Neural cell (in vitro differentiated cells): ENCODE measurements at regions not wholly inside any gene's neighbourhood (a gene's known extent, or its start where the extent isn't known, plus 50 kb on each side); places are given as distances from the start of the nearest gene placed in this dataset.
A peak's percentile ranks its signal among the peaks of the same experiment; 100 is the strongest.

Experiments
- H2AFZ ChIP-seq: fragments of 200-600, 300-800 bp; sonication (generic), shearing (Covaris generic); 2 replicates; pipeline ENCODE4 v1.6.0; 2014; ENCODE audit warnings: low read depth, mild to moderate bottlenecking, antibody characterized with exemption, low read length, moderate library complexity
- H3F3A ChIP-seq: fragments of 200-600 bp; shearing (Covaris generic); 2 replicates; pipeline ENCODE4 v1.6.1; 2016; ENCODE audit warnings: mild to moderate bottlenecking, moderate library complexity, mixed read lengths, antibody characterized with exemption, low read length; ENCODE audit not compliant: insufficient read depth, poor library complexity, severe bottlenecking
- H3K27ac ChIP-seq: fragments of 200-600, 300-800 bp; sonication (generic), shearing (Covaris generic); 2 replicates; pipeline ENCODE4 v1.5.1; 2014; ENCODE audit warnings: mild to moderate bottlenecking, low read length, moderate library complexity
- H3K27me3 ChIP-seq: fragments of 300-800, 200-600 bp; sonication (generic), shearing (Covaris generic); 2 replicates; pipeline ENCODE4 v1.6.0; 2014; ENCODE audit warnings: mild to moderate bottlenecking, low read depth, low read length, moderate library complexity; ENCODE audit not compliant: insufficient read depth
- H3K36me3 ChIP-seq: fragments of 300-800, 200-600 bp; sonication (generic), shearing (Covaris generic); 2 replicates; pipeline ENCODE4 v1.5.1; 2014; ENCODE audit warnings: mild to moderate bottlenecking, antibody characterized with exemption, low read length, moderate library complexity; ENCODE audit not compliant: insufficient read depth
- H3K4me2 ChIP-seq: fragments of 300-800, 200-600 bp; sonication (generic), shearing (Covaris generic); 2 replicates; pipeline ENCODE4 v1.6.0; 2014; ENCODE audit warnings: mild to moderate bottlenecking, low read length
- H3K4me3 ChIP-seq: fragments of 300-800, 200-600 bp; sonication (generic), shearing (Covaris generic); 2 replicates; pipeline ENCODE4 v1.5.1; 2014; ENCODE audit warnings: mild to moderate bottlenecking, low read length, moderate library complexity
- H3K79me2 ChIP-seq: fragments of 200-600 bp; shearing (Covaris generic); replicated peaks from 2 replicates; pipeline ENCODE4 v1.6.0; 2014; ENCODE audit warnings: mild to moderate bottlenecking, low read length, moderate library complexity; ENCODE audit not compliant: insufficient read depth
- H3K9ac ChIP-seq: fragments of 300-800, 200-600 bp; sonication (generic), shearing (Covaris generic); 2 replicates; pipeline ENCODE4 v1.6.1; 2016; ENCODE audit warnings: mild to moderate bottlenecking, low read length, mixed read lengths
- H3K9me2 ChIP-seq: fragments of 200-600 bp; shearing (Covaris generic); 2 replicates; pipeline ENCODE4 v1.6.1; 2016; ENCODE audit warnings: mild to moderate bottlenecking, low read length, mixed read lengths; ENCODE audit not compliant: insufficient read depth
- H3K9me3 ChIP-seq: fragments of 200-600, 300-800 bp; sonication (generic), shearing (Covaris generic); 2 replicates; pipeline ENCODE4 v1.6.1; 2016; ENCODE audit warnings: mild to moderate bottlenecking, mixed run types, low read length, moderate library complexity, mixed read lengths
- H4K20me1 ChIP-seq: fragments of 200-600 bp; shearing (Covaris generic); 2 replicates; pipeline ENCODE4 v1.6.1; 2016; ENCODE audit warnings: mild to moderate bottlenecking, mixed run types; ENCODE audit not compliant: insufficient read depth
- EP300 ChIP-seq: fragments of 450-650 bp; conservative IDR thresholded peaks from 2 replicates; pipeline ENCODE4 v1.6.1; 2014; ENCODE audit warnings: antibody characterized with exemption, mild to moderate bottlenecking, moderate library complexity; ENCODE audit not compliant: poor library complexity, severe bottlenecking
- EZH2 ChIP-seq: fragments of 200-600, 300-800 bp; shearing (Covaris generic), sonication (generic); IDR thresholded peaks from 2 replicates; pipeline ENCODE4 v1.6.1; 2014; ENCODE audit warnings: antibody characterized with exemption, low read length, borderline replicate concordance, mild to moderate bottlenecking; ENCODE audit not compliant: insufficient read depth, poor library complexity, severe bottlenecking
- MXI1 ChIP-seq: fragments of 450-650 bp; conservative IDR thresholded peaks from 2 replicates; pipeline ENCODE4 v1.6.1; 2014; ENCODE audit warnings: antibody characterized with exemption, mild to moderate bottlenecking; ENCODE audit not compliant: poor library complexity, severe bottlenecking
- POLR2AphosphoS5 ChIP-seq: IDR thresholded peaks from 2 replicates; pipeline ENCODE4 v1.6.1; 2012
- RAD21 ChIP-seq: fragments of 450-650 bp; conservative IDR thresholded peaks from 2 replicates; pipeline ENCODE4 v1.6.1; 2014; ENCODE audit warnings: antibody characterized with exemption, mild to moderate bottlenecking, moderate library complexity
- SMC3 ChIP-seq: fragments of 450-650 bp; conservative IDR thresholded peaks from 2 replicates; pipeline ENCODE4 v1.6.1; 2014; ENCODE audit warnings: antibody characterized with exemption, mild to moderate bottlenecking, moderate library complexity; ENCODE audit not compliant: poor library complexity
- TAF1 ChIP-seq: IDR thresholded peaks from 2 replicates; pipeline ENCODE4 v1.6.1; 2012; ENCODE audit warnings: low read depth
- TF ChIP-seq, protein P1 (sequence below): fragments of 450-650 bp; IDR thresholded peaks from 2 replicates; pipeline ENCODE4 v1.5.1; 2014; ENCODE audit warnings: antibody characterized with exemption, mild to moderate bottlenecking, moderate library complexity; ENCODE audit not compliant: poor library complexity, severe bottlenecking
- TF ChIP-seq, protein P2 (sequence below): IDR thresholded peaks from 2 replicates; pipeline ENCODE4 v1.6.1; 2012; ENCODE audit warnings: borderline replicate concordance

DNA sequence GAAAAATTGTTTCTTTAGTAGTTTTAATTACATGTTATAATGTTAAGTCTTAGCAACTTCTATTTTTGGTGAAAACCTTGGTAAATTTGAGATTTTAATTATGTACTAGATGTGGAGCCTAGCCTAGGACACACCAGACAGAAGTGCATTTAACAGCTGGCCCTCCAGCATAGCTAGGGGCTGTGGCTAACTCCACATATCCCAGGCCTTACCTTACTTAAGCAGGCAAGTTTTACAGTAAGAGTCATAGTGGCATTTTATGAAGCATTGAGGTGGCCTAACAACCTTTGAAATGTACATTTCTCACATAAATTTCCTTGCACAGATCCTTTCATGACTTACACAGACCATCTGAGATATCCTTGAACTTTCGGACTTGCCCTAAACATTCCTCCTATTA lies 71.6 kb upstream of the C4orf54 start:
- H3K27ac ChIP-seq, result no peak overlapping the region
- no peak overlapping the region for H3K9ac ChIP-seq
- H3K36me3 ChIP-seq, result no peaks in the 10 kb centered on the region
- no peak overlapping the region for H2AFZ ChIP-seq
- H3K79me2 ChIP-seq, result no peaks in the 10 kb centered on the region
- H3F3A ChIP-seq, result no peaks in the 10 kb centered on the region
- TF ChIP-seq, protein P1, sequence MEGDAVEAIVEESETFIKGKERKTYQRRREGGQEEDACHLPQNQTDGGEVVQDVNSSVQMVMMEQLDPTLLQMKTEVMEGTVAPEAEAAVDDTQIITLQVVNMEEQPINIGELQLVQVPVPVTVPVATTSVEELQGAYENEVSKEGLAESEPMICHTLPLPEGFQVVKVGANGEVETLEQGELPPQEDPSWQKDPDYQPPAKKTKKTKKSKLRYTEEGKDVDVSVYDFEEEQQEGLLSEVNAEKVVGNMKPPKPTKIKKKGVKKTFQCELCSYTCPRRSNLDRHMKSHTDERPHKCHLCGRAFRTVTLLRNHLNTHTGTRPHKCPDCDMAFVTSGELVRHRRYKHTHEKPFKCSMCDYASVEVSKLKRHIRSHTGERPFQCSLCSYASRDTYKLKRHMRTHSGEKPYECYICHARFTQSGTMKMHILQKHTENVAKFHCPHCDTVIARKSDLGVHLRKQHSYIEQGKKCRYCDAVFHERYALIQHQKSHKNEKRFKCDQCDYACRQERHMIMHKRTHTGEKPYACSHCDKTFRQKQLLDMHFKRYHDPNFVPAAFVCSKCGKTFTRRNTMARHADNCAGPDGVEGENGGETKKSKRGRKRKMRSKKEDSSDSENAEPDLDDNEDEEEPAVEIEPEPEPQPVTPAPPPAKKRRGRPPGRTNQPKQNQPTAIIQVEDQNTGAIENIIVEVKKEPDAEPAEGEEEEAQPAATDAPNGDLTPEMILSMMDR, result no peak
- TF ChIP-seq EP300, result no peak
- TF ChIP-seq MXI1, result no peak
- TF ChIP-seq, protein P2, sequence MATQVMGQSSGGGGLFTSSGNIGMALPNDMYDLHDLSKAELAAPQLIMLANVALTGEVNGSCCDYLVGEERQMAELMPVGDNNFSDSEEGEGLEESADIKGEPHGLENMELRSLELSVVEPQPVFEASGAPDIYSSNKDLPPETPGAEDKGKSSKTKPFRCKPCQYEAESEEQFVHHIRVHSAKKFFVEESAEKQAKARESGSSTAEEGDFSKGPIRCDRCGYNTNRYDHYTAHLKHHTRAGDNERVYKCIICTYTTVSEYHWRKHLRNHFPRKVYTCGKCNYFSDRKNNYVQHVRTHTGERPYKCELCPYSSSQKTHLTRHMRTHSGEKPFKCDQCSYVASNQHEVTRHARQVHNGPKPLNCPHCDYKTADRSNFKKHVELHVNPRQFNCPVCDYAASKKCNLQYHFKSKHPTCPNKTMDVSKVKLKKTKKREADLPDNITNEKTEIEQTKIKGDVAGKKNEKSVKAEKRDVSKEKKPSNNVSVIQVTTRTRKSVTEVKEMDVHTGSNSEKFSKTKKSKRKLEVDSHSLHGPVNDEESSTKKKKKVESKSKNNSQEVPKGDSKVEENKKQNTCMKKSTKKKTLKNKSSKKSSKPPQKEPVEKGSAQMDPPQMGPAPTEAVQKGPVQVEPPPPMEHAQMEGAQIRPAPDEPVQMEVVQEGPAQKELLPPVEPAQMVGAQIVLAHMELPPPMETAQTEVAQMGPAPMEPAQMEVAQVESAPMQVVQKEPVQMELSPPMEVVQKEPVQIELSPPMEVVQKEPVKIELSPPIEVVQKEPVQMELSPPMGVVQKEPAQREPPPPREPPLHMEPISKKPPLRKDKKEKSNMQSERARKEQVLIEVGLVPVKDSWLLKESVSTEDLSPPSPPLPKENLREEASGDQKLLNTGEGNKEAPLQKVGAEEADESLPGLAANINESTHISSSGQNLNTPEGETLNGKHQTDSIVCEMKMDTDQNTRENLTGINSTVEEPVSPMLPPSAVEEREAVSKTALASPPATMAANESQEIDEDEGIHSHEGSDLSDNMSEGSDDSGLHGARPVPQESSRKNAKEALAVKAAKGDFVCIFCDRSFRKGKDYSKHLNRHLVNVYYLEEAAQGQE, result no peak
- TF ChIP-seq TAF1, result no peak
- TF ChIP-seq SMC3, result no peak
- no peak for TF ChIP-seq POLR2AphosphoS5
- TF ChIP-seq RAD21, result no peak
- TF ChIP-seq EZH2, result no peak
- H3K9me3 ChIP-seq, result no peaks in the 10 kb centered on the region
- no peak overlapping the region for H3K4me2 ChIP-seq
- no peak overlapping the region for H3K4me3 ChIP-seq
- no peaks in the 10 kb centered on the region for H3K9me2 ChIP-seq
- H4K20me1 ChIP-seq, result no peaks in the 10 kb centered on the region
- no peaks in the 10 kb centered on the region for H3K27me3 ChIP-seq

DNA sequence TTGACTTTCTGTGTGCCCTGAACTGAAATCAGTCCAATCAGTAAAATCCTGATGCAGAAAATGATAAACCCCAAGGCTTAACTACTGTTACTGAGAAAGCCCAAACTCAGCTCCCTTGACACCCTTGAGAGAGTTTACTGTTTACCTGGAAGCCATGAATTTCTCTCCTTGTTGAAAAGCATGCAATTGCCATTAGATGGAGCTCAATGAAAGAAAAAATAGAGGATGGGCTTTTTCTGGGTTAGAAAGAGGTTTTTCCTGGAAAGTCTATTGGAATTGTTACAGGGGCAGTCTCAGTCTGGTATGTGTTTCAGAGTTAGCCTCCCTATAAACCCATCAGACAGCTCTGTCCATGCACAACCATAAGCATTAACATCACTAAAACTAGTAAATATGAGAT lies 66.4 kb upstream of the C4orf54 start:
- Histone ChIP-seq H4K20me1 (no peaks in the 10 kb centered on the region), H3K9ac (no peak overlapping the region), H3K27me3 (no peaks in the 10 kb centered on the region), H2AFZ (no peak overlapping the region), H3K4me3 (no peak overlapping the region), H3K4me2 (no peak overlapping the region), H3K27ac (no peak overlapping the region), H3K36me3 (no peaks in the 10 kb centered on the region), H3F3A (no peaks in the 10 kb centered on the region), H3K79me2 (no peaks in the 10 kb centered on the region), H3K9me2 (no peaks in the 10 kb centered on the region), H3K9me3 (no peaks in the 10 kb centered on the region)
- TF ChIP-seq, protein P2, result no peak
- TF ChIP-seq POLR2AphosphoS5 (no peak), RAD21 (peak; percentile 51), SMC3 (peak; percentile 49), TAF1 (no peak), MXI1 (no peak), EP300 (no peak), EZH2 (no peak)
- TF ChIP-seq, protein P1, result peak; percentile 53
